ENCODE measurements at regions not wholly inside any gene's neighbourhood (a gene's known extent, or its start where the extent isn't known, plus 50 kb on each side); places are given as distances from the start of the nearest gene placed in this dataset.

- H3K4me1 Mint-ChIP-seq = peaks cover 14% of the 10 kb centered on the region
- ATAC-seq = no peak
Measured at GRCh38 chr12:111201495-111202236, 167.2 kb downstream of the PHETA1 start.

More at GRCh38 chr12:111201495-111202236, 167.2 kb downstream of the PHETA1 start:
- Histone ChIP-seq H4K20me1 (replicated peaks; ENCODE audit: insufficient read depth) (peaks cover 2% of the 10 kb centered on the region; the same call in 1 of the 2 replicates), H3K4me2 (no peak overlapping the region), H3K79me2 (replicated peaks; ENCODE audit: insufficient read depth) (no peaks in the 10 kb centered on the region), H2AFZ (no peak overlapping the region), H3K4me3 (no peak overlapping the region), H3K4me1 (ENCODE audit: insufficient read depth) (no peaks in the 10 kb centered on the region), H3K36me3 (ENCODE audit: insufficient read depth) (no peaks in the 10 kb centered on the region), H3K9me2 (ENCODE audit: insufficient read depth) (0 out of 2 replicates have a peak, but pooled peaks cover 2% of the 10 kb centered on the region), H3F3A (replicated peaks; ENCODE audit: low read depth) (no peaks in the 10 kb centered on the region), H3K27me3 (ENCODE audit: insufficient read depth) (no peaks in the 10 kb centered on the region), H3K27ac (ENCODE audit: low read depth) (no peak overlapping the region)
- no peak for TF ChIP-seq ZNF462 (CRISPR knock-in tag; IDR thresholded peaks at IDR 0.05)
- DNase-seq (ENCODE audit: low spot score) = no peak
- no peak overlapping the region for H3K27ac Mint-ChIP-seq
- H3K4me3 Mint-ChIP-seq = no peak overlapping the region
- H3K36me3 Mint-ChIP-seq (ENCODE audit: low read depth) = no peaks in the 10 kb centered on the region
- H3K27me3 Mint-ChIP-seq (ENCODE audit: insufficient read depth, low read depth, poor library complexity) = peaks cover 10% of the 10 kb centered on the region
- no peaks in the 10 kb centered on the region; the same call in 2 of the 3 replicates for H3K9me3 Mint-ChIP-seq
